RPMI8226 (cell line): ENCODE measurements at regions not wholly inside any gene's neighbourhood (a gene's known extent, or its start where the extent isn't known, plus 50 kb on each side); places are given as distances from the start of the nearest gene placed in this dataset.

Source experiments
- DNase-seq: peaks from one replicate; pipeline ENCODE4 v3.0.0-alpha.2; 2015

DNA sequence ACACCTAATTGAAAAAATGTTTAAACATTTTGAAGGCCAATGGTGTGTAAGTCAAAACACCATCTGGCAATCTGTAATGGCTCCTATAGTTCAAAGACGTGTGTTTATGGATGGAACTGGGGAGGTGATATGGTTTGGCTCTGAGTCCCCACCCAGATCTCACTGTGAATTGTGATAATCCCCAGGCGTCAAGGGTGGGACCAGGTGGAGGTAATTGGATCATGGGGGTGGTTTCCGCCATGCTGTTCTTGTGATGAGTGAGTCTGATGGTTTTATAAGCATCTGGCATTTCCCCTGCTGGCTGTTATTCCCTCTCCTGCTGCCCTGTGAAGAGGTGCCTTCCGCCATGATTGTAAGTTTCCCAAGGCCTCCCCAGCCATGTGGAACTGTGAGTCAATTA, 52.2 kb downstream of the ADRA2C start:
- no peak for DNase-seq

DNA sequence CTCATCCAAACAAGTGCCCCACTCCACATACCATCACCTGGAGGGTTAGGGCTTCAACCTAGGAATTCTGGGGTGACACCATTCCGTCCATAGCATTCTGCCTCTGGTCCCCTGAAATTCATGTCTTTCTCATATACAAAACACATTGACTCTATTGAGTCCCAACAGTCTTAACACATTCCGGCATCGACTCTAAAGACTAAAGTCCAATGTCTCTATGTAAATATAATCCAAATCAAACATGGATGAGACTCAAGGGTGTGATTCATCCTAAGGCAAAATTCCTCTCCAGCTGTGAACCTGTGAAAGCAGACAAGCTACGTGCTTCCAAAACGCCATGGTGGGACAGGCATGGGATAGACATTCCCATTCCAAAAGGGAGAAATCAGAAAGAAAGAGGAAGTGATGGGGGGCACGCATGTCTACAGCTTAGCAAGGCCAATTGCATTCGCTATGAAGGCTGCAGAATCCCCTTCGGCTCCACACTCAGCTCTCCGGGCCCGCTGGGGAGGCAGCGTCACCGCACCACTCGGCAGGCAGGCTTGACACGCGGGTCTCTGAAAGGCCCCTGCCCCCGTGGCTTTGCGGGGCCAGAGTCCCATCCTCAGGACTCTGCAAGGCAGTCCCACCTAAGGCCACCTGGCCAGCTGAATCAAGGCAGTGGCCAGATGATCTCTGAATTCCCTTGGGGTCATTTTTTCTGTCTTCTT, 53.2 kb downstream of the ADRA2C start:
- DNase-seq, result no peak

DNA sequence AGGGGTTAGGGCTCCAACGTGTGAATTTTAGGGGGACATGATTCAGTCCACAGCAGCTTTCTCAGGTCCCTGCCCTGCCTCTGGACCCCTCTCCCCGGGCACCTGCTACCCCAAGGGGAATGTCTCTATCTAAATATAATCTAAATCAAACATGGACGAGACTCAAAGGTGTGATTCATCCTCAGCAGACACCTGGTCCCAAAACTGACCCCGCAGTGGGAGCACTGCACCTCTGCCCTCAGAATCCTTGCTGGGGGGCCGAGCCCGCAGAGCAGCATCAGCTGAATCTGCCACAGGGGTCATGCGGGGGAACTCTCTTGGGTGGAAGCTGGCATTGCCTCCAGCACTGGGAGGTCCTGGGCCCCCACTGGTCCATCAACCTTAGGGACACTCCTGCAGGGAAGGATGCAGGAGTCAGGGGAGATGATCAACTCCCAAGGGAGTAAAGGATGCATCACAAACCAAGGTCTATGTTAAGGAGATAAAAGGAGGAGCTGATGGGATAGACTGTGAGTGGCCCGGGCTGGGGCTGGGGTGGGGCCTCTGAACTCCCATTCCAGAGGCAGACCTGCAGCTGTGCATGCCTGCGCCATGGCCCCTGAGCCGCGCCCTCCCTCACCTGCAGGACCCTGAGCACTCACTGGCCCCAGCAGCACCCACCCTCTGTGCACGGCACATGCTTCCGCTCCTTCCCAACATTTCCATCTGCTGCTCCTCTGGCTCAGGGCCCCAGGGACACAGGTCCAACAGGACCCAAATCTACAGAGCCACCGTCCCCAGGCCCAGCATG, 54.0 kb downstream of the ADRA2C start:
- DNase-seq, result no peak

DNA sequence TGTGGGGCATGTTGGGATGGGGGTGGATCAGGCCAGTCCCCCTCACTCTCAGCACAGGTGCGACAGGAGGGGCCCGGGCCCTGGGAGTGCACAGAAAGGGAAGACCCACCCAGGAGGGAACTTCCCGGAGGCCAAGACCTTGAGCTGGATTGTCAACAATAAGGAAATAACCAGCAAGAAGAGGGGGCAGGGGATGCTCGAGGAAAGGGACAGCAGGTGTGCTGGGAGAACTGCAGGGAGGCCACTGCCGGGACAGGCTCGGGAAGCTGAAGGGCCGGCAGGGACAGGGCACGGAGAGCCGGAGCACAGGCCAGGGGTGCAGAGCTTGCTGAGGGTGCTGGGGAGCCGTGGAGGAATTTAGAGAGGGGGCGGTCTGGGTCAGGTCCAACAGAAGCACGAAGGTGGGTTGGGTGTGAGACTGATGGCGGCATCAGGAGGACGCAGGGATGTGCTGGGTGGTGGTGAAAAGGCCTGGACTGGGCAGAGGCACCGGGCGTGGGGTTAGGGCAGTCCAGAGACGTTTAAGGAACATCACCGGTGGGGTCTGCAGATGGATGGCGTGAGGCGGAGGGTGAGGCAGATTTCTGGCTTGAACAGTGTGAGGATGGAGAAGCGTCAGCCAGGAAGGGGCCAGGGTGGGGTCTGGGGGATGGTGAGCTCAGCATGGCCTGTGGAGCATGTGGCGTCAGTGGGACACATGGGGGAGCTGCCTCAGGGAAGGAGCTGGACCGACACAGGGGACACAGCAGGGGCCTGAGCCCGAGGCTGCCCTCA, 54.8 kb downstream of the ADRA2C start:
- no peak for DNase-seq

DNA sequence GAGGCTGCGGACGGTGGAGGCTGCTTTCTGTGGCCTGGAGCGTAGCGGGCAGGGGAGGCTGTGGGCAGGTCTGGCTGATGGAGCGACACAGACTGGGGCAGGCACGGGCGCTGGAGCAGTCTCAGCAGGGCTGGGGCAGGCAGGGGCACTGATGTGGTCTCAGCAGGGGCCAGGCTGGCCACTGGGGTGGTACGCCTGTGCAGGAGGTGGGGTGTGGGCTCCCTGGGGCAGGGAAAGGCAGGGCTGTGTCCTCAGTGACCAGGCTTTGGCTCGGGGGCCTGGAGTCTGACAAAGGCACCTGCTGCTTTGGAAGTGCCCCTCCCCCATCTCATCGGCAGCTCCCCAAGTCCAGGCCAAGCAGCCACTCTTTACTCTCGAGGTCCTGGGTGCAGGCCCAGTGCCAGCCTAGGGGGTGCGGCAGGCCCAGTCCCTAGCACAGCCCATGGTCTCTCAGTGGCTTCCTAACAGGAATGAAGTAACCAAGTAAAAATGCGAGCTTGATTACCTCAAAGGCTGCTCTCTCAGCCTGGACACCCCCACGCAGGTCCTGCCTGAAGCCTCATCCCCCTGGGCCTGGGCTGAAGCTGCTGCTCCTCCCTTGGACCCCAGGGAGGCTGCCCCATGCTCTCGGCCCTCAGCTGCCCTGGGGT, 55.5 kb downstream of the ADRA2C start:
- no peak for DNase-seq

DNA sequence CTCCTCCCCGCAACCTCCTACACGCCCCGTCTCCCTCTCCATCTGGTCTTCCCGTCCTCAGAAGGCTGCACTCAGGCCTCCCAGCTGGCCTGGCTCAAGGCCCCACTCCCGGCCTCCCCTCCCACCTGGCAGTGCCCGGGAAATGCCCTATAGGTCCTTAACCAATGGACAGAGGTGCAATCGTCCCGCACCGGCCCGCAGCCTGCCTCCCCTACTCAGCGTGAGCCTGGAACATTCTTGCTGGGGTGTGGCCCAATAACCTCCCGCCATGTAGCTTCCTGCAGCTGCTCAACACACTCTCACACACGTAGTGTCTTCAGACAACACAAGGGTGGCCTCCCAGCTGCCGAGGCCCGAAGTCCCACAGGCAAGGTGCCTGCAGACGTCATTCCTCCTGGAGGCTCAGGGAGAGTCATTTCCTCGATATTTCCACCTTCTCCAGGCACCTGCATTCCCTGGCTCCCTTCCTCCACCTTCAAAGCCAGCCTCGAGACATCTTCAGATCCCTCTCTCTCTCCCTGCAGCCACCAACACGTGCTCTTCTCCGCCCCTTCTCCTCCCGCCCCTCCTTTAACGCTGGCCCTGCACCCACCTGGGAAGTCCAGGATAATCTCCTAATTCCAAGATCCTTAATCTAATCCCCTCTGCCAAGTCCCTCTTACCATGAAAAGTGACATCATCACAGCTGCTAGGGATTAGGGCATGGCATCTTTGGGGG, 56.2 kb downstream of the ADRA2C start:
- peak; percentile 10 for DNase-seq

DNA sequence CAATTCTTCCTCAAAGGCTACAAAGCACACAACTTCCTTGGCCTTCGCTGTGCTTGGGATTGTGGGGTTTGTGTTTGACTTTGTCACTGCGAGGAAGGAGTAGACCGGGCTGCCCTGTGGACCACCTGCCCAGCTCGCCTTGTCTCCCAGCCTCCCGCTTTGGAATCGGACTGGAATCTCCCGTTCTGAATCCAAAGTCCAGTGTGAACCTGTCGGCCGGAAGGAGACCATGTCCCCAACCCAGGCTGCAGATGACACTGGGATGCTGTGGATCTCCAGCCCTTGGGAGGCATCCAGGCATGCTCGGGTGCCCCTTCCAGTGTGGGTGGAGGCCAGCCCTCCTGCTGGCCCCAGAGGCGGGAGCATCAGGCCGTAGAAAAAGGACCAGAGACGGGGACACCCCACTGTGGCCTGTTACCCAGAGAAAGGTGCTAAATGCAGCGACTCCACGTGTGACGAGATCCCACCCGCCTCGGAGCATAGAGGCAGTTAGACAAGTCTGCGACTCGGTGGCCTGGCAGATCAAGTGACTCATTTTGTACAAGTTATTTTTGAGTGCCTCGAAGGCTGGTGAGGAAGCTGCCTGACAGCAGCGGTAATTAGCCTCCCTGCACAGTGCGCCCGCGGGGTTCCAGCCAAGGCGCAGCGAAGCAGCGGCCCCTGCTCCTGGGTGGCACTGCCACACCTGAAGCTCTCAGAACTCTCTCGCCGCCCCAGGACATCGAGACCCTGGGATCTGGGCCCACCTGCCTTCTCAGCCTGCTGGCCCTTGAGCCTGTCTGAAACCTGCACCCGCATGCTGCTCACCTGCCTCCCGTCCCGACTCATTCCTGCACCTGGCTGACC, 57.5 kb downstream of the ADRA2C start:
- DNase-seq, result no peak

DNA sequence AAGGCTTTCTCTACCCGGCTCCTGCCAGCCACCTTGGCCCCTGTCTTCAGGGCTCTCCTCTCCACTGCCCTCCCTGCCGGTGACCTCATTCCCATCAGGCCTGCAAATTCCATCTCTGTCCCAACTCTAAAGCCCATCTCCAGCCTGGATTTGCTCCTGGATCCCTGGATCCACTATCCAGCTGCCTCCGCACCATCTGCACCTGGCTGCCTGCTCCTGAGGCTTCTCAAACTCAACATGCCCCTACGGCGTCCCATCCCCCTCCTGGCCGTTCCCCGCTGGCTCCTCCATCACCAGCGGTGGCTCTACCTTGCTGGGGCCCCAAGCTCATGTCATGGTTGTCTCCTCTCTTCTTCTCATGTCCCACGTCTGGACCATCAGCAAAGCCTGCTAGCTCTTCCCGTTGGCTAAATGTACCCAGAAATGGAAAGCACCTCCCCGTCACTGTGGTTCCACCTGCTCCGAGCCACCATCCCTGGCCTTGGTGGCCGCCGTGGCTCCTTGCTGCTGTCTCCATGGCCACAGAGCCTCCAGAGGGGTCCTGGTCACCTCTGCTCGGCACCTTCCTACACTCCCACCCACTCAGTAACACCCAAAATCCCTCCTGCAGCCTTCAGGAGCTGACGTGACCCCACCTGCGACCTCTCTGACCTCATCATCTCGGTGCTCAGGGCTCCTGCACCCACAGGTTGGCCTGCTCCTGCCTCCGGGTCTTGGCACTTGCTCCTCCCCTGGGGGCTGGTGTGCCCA, 58.5 kb downstream of the ADRA2C start:
- no peak for DNase-seq

DNA sequence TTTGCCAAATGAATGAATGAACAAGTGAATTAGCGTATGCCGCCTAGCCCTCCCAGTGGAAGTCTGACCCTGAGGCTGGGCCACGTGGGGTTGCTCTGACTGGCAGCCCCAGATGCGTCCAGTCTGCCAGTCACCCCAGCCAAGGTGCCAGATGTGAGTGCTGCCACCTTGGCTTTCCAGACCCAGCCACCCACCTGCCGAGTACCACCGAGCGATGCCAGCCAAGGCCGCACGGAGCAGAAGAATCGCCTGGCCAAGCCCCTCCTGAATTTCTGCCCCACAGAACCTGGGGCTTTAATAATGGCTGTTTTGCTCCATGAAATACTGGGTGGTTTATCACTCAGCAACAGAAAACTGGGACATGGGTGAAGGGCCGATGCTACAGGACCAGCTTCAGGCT, 59.3 kb downstream of the ADRA2C start:
- no peak for DNase-seq

DNA sequence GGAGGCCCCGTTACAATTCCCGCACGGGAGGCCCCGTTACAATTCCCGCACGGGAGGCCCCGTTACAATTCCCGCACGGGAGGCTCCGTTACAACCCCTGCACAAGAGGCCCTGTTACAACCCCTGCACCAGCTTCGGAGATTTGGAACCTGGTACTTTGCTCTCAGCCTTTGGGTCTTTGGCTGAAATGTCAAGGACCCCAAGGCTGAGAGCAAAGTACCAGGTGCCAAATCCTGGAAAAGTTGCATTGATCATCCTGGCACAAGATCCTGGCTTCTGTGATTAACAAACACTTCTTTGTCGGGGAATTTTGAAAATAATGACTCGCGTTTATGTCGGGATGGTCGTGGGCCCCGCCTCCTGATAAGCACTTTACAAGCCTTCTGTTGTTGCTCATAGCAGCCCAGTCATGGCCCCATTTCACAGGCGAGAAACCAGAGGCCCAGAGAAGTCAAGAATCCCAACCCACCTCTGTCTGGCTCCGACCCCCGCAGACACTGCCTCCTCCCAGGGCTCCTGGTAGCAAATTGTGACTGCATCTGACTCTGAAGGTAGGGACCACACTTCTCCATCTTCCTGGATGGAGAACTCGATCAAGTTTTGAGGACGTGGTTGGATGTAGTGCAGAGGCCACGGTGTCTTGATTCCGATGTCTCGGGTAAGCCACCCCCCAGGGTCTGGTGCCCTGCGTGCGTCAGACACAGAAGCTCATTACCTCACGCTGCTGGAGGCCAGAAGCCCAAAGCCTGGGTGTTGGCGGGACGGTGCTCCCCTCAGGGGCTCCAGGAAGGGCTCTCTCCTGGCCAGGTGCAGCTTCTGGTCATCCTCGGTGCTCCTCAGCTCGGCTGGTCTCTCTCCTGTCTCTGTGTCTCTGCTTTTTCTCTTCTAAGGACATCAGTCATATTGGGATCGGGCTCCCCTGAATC, 60.3 kb downstream of the ADRA2C start:
- DNase-seq, result no peak

DNA sequence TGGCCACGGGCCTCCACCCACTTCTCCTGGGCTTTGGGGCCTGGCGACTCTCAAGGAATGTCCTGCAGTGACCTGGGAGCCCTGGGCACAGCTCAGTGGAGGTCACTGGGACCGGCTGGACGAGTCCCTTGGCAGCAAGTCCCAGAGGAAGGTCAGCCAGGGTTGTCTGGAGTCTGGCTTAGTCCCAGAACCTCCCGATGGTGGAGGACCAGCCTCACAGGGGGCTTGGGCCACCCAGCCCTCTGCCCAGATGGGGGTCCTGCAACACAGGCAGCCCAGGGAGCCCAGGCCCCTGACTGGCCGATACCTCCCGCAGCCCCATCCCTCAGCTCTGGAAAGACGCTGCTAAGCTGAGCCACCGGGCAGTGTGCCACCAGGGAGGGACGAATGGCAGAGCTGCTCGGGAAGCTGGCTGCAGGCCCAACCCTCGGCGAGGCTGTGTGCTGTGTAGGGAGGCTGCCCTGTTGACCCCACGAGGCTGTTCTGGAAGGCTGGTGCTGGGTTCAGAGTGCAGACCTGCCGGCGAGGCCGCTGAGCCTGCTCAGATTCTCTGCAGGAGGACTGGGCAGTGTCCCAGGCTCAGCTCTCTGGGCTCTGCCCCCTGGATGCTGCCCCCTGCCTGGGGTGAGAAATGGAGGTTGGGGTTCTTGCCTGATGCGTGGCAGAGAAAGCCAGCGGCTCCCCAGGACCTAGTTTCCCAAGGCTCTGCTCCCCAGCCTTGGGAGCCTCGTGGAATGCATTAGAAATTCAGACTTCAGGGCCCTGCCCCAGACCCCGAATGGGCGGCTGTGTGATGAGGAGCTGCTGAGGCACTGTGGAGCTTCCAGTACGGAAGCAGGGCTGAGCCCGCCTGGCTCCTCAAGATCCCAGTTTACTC, 61.7 kb downstream of the ADRA2C start:
- DNase-seq, result peak; percentile 75

DNA sequence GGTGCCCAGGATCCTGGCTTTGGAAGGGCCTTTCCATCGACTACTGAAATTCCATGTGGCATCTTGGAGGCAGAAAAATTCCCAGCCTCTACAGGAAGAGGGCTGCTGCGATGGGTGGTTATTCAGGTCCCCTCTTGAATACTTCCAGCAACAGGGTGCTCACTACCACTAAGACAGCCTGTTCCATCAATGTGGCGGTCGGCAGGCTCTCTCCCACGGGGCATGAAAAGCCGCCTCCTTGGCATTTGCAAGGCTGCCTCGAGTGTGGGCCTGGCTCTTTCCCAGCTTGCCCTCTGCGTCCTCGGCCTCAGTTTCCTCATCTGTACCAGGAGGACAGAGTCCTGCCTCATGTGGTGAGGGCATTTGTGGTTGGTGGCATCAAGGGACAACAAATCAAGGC, 62.4 kb downstream of the ADRA2C start:
- DNase-seq, result no peak

DNA sequence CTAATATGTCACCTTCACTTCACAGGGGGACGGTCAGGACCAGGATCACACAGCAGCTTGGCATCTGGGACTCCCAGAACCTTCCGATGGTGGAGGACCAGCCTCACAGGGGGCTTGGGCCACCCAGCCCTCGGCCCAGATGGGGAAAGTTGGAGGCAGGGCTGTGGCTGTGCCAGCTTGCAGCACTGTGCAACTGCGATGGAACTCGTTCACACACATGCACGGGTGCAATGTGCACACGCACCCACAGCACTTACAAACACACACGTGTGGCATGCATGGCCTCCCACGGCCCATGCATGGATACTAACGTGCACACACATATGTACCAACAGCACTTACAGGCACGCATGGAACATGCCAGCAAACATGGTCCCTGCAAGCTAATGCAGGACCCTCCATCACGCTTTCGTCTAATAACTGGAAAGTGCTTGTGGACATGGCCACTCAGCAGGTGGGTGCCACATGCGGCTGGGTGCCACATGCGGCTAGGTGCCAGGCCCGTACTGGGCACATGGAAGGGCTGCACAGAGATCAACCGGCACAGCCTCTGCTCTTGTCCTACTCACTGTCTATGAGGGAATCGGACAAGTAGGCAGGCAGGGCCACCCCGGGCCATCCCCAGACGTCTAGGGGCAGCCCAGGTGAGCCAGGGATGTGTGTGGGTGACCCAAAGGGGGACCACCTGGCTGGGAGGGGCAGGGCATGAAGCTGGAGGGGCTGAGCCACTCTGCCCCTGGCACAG, 63.2 kb downstream of the ADRA2C start:
- DNase-seq, result no peak

DNA sequence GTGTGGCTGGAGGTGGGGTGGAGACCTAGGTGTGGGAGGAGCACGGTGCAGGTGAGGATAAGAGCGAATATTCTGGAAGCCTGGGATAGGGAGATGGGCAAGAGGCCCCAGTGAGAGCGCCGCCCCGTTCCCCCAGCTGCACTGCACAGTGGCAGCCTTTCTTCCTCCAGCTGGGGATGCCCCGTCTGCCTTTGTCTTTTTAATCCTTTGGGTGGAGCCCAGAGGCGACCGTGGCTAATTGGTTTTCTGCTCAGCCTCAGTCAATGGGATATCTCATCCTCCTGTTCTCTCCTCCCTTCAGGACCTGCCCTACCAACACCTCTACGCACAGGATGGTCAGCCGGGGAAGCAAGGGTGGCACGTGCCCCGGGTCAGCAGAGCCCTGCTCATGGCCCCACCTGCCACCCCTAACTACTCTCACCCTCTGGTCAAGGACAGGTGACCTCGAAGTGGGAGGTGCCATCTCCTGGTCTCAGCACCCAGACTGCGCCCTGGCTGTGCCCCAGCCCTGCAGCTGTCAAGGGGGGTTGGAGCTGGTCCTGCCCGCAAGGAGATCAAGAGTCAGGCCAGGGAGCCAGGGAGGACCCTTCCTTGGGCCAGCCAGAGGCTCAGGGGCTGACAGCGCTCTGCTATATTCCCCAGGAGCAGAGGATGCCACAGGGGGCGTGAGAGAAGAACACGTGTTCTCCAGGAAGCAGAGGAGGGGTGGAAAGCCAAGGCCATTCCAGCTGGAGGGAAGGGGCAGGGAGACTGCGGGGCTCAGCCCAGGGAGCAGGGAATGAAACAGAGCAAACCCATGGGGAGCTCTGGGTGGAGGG, 64.0 kb downstream of the ADRA2C start:
- DNase-seq, result no peak

DNA sequence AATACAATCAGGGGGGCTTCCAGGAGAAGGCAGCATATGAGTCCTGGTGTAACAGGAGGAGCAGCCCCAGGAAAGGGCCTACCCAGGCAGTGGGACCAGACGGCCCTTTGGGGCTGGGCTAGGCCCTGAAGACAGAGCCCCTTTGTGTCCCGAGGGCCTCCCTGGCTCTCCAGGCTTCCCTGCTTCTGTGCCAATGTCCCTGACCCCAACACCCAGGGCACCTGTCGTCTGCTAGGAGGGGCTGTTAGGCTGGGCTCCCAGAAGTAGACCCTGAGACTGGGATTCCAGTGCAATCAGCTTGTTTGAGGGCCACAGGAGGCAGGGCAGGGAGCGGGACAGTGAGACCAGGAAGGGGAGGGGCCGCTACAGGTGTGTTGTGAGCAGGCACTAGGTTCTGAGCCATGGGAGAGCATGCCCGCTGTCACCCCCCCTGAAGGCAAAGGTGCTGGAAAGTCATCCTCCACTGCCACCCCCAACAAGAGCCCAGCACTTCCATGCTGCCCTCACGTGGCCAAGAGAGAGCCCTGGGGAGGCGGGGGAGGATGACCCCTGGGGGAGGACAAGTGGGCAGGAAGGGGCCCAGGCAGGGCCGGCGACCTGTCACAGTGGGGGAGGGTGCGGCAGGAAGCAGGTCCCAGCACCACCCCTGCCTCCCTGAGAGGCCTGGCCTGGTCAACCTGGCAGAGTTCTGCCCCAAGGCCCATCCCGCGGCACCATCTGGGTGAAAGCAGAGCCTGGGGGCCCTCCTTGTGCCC, 64.8 kb downstream of the ADRA2C start:
- no peak for DNase-seq

DNA sequence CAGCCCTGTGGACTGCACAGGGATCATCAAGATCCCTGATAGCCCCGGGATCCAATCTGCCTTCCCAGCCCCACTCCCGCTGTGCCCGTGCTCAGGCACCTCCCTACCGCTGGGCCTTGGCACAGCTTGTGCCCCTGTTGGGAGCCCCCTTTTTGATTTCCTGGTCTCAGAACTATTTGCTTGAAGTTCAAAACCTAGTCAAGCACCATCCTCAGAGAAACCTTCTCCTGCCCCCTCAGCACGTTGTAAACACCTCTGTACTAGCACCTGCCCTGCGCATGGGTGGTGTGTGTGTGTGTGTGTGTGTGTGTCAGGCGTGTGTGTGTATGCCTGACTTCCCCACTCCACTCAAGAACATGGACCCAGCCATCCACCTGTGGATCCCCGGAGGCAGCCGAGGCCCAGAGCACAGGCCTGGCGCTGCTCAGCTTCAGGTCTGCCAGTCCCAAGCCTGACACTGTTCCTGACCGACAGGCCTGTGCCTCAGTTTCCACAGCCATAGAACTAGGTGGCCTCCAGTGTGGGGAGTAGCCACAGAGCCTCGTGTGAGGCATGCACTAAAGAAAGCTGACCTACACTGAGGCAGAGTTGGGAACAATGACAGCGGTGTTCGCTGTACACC, 65.5 kb downstream of the ADRA2C start:
- no peak for DNase-seq
